H1 (cell line): ENCODE measurements at regions not wholly inside any gene's neighbourhood (a gene's known extent, or its start where the extent isn't known, plus 50 kb on each side); places are given as distances from the start of the nearest gene placed in this dataset.

Experiments
- CHD7 ChIP-seq: fragments of 300-600 bp; sonication (generic); IDR thresholded peaks from 2 replicates; pipeline ENCODE4 v1.7.1; 2012; ENCODE audit warnings: low read length, moderate library complexity, mild to moderate bottlenecking, inconsistent platforms; ENCODE audit not compliant: insufficient replicate concordance
- NANOG ChIP-seq: IDR thresholded peaks from 2 replicates; pipeline ENCODE4 v1.6.1; 2011; ENCODE audit warnings: low read length, low read depth, mild to moderate bottlenecking, inconsistent platforms; ENCODE audit not compliant: insufficient read depth, poor library complexity, severe bottlenecking
- SIN3A ChIP-seq, 2 experiments: IDR thresholded peaks in 1 of 2; conservative IDR thresholded peaks in 1 of 2; 2 replicates each; pipeline ENCODE4 v1.6.1; 2011 to 2012; ENCODE audit warnings: low read length in 2 of 2, improper control_type of control experiment in 1 of 2, low read depth in 1 of 2, mild to moderate bottlenecking in 1 of 2

- no peak for TF ChIP-seq CHD7
- no peak for TF ChIP-seq NANOG
- TF ChIP-seq SIN3A (conservative IDR thresholded peaks at IDR 0.05 in 1 of 2, IDR thresholded peaks at IDR 0.05 in 1 of 2; ENCODE audit: low read depth in 1 of 2, low read length in 2 of 2), result no peak
Observed at GRCh38 chr5:107324071-107324470, 346.7 kb downstream of the EFNA5 start (continued).
